Natural killer cell (primary cell): ENCODE measurements at regions not wholly inside any gene's neighbourhood (a gene's known extent, or its start where the extent isn't known, plus 50 kb on each side); places are given as distances from the start of the nearest gene placed in this dataset.

ENCODE experiments used
- ATAC-seq, 3 donors: fragments of 150-1000 bp in 2 of 3; fragments of 200-7000 bp in 1 of 3; cut with Tn5 transposase; 1 replicate in 1 of 3; 2 replicates in 2 of 3; pipeline ENCODE4 v1.10.0; 2021; ENCODE audit warnings: mild to moderate bottlenecking in 2 of 3, moderate library complexity in 2 of 3
- DNase-seq, 2 donors: peaks; one replicate each; pipeline versions ENCODE4 v3.0.0 to v3.0.0-alpha.2; 2013 to 2021; ENCODE audit warnings: mixed read lengths in 1 of 2
- H3K27ac ChIP-seq: one replicate; pipeline ENCODE4 v1.5.1; 2013; ENCODE audit warnings: mild to moderate bottlenecking, low read length
- H3K27me3 ChIP-seq: one replicate; pipeline ENCODE4 v1.6.1; 2013; ENCODE audit warnings: low read length; ENCODE audit not compliant: control insufficient read depth, insufficient read depth
- H3K36me3 ChIP-seq: one replicate; pipeline ENCODE4 v1.6.1; 2013; ENCODE audit warnings: low read length; ENCODE audit not compliant: control insufficient read depth, insufficient read depth
- H3K4me1 ChIP-seq: one replicate; pipeline ENCODE4 v1.6.1; 2013; ENCODE audit warnings: low read length; ENCODE audit not compliant: control insufficient read depth, insufficient read depth
- H3K4me3 ChIP-seq: one replicate; pipeline ENCODE4 v1.5.1; 2013; ENCODE audit warnings: low read length
- H3K9me3 ChIP-seq: one replicate; pipeline ENCODE4 v1.6.1; 2013; ENCODE audit warnings: low read length; ENCODE audit not compliant: control insufficient read depth, insufficient read depth
- H3K27ac Mint-ChIP-seq, 2 donors: one replicate each; pipeline ENCODE4 v1.8.0; 2022; ENCODE audit warnings: mild to moderate bottlenecking in 2 of 2, mixed read lengths in 2 of 2, moderate library complexity in 1 of 2
- H3K27me3 Mint-ChIP-seq, 2 donors: one replicate each; pipeline ENCODE4 v1.8.0; 2022; ENCODE audit warnings: low read depth in 2 of 2, mixed read lengths in 2 of 2
- H3K36me3 Mint-ChIP-seq: one replicate; pipeline ENCODE4 v1.8.0; 2022; ENCODE audit warnings: mixed read lengths
- H3K4me1 Mint-ChIP-seq, 2 donors: one replicate each; pipeline ENCODE4 v1.8.0; 2022; ENCODE audit warnings: mixed read lengths in 2 of 2
- H3K4me3 Mint-ChIP-seq: one replicate; pipeline ENCODE4 v1.8.0; 2022; ENCODE audit warnings: mild to moderate bottlenecking, moderate library complexity, mixed read lengths
- H3K9me3 Mint-ChIP-seq, 2 donors: one replicate each; pipeline ENCODE4 v1.8.0; 2022; ENCODE audit warnings: mixed read lengths in 2 of 2
- WGBS: methylation state at CpG from one replicate; pipeline ENCODE4 v1.1.7; 2013; ENCODE audit warnings: missing lambda C conversion rate; ENCODE audit not compliant: insufficient coverage; 5-methylcytosine and 5-hydroxymethylcytosine counted together
- intact Hi-C: fragments of 100-400 bp; cut with micrococcal nuclease; formaldehyde crosslinking; loops from one replicate; pipeline ENCODE4 v1.14.2; 2022
- TF ChIP-seq, protein P1 (sequence below): fragments of 200-600 bp; IDR thresholded peaks from one replicate; pipeline ENCODE4 v1.8.0; 2022; ENCODE audit warnings: antibody characterized with exemption

DNA sequence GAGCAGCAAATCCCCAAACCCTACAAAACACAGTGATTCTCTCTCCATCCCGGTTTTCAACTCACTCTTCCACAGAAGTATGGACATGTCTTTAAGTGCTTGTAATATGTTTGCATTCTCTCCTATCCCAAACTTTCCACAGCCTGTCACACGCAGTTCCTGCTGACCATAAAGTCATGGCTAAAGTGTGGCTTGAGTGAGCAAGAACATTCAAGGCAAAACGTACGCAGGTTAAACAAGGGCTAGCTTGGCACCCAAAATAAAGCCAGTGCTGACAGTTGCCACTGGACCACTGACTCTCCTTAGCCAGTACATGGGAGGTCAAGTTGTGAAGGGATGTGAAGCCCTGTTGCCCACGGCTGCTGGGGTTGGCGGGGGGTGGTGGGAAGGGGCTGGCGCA lies 211.1 kb upstream of the IRX1 start:
- ATAC-seq (no peak), DNase-seq (no peak)
- no peaks in the 10 kb centered on the region for H3K4me1 ChIP-seq
- TF ChIP-seq, protein P1, sequence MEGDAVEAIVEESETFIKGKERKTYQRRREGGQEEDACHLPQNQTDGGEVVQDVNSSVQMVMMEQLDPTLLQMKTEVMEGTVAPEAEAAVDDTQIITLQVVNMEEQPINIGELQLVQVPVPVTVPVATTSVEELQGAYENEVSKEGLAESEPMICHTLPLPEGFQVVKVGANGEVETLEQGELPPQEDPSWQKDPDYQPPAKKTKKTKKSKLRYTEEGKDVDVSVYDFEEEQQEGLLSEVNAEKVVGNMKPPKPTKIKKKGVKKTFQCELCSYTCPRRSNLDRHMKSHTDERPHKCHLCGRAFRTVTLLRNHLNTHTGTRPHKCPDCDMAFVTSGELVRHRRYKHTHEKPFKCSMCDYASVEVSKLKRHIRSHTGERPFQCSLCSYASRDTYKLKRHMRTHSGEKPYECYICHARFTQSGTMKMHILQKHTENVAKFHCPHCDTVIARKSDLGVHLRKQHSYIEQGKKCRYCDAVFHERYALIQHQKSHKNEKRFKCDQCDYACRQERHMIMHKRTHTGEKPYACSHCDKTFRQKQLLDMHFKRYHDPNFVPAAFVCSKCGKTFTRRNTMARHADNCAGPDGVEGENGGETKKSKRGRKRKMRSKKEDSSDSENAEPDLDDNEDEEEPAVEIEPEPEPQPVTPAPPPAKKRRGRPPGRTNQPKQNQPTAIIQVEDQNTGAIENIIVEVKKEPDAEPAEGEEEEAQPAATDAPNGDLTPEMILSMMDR: no peak
- no peaks in the 10 kb centered on the region for H3K9me3 ChIP-seq
- no peaks in the 10 kb centered on the region for H3K36me3 ChIP-seq
- intact Hi-C loops: no loop called here
- H3K27ac ChIP-seq: no peak overlapping the region
- no peak overlapping the region for H3K4me3 ChIP-seq
- H3K9me3 Mint-ChIP-seq: peaks cover 3 to 5% of the 10 kb centered on the region in 2 donors
- no peaks in the 10 kb centered on the region for H3K27me3 Mint-ChIP-seq
- H3K36me3 Mint-ChIP-seq: no peaks in the 10 kb centered on the region
- no peaks in the 10 kb centered on the region for H3K4me1 Mint-ChIP-seq
- 85% methylated on average over 7 of the region's 7 CpGs for WGBS
- no peak overlapping the region for H3K27ac Mint-ChIP-seq
- no peak overlapping the region for H3K4me3 Mint-ChIP-seq
- H3K27me3 ChIP-seq: no peaks in the 10 kb centered on the region

DNA sequence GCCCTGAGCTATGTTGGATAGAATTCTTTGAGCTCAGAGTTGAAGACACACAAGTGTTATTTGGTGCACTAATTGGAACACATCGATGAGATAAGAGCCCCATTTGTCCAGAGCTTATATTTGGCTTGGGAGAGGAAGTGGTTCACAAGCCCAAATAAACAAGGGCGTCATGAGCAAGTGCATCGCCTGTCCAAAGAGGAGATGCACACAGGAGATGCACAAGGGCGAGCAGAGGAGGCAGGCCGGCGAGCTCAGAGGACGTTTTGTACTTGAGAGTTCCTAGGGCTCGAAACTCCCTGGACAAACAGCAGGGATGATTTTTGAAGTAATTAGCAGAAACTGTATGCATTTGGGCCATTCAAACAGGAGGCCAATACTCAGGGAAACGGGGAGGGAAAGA lies 212.8 kb upstream of the IRX1 start:
- 85% methylated on average over 9 of the region's 9 CpGs for WGBS
- Histone ChIP-seq H3K4me3 (no peak overlapping the region), H3K27ac (no peak overlapping the region), H3K4me1 (no peaks in the 10 kb centered on the region), H3K36me3 (no peaks in the 10 kb centered on the region), H3K9me3 (peaks cover 3% of the 10 kb centered on the region), H3K27me3 (no peaks in the 10 kb centered on the region)
- ATAC-seq (no peak), DNase-seq (no peak)
- Mint-ChIP-seq H3K9me3 (peaks cover 3 to 5% of the 10 kb centered on the region in 2 donors), H3K36me3 (no peaks in the 10 kb centered on the region), H3K4me1 (no peaks in the 10 kb centered on the region), H3K4me3 (no peak overlapping the region), H3K27ac (no peak overlapping the region), H3K27me3 (no peaks in the 10 kb centered on the region)
- TF ChIP-seq, protein P1: no peak
- intact Hi-C loops: no loop called here

DNA sequence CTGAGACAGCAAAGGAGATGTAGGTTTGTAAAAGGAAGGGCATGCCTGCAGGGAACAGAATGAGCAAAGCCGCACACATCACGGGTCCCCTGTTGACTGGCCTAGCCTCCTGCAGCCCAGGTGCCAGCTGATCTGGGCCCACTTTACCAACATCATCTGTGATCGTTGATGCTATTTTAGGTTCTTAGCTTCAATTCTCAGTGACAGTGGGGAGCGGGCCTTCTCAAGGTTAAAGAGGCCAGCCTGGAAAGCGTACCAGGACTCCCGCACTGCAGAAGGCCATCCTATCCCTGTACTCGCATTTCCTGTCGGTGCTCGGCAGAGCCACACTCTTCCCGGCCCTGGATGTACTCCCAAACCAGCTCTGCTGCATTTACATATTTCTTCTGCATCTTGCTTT lies 213.5 kb upstream of the IRX1 start:
- no peak overlapping the region for H3K27ac Mint-ChIP-seq
- ATAC-seq (no peak), DNase-seq (no peak)
- peaks cover 3% of the 10 kb centered on the region for H3K9me3 ChIP-seq
- no peaks in the 10 kb centered on the region for H3K36me3 Mint-ChIP-seq
- intact Hi-C loops: no loop called here
- TF ChIP-seq, protein P1: no peak
- no peak overlapping the region for H3K4me3 Mint-ChIP-seq
- H3K4me1 ChIP-seq: no peaks in the 10 kb centered on the region
- H3K4me1 Mint-ChIP-seq: no peaks in the 10 kb centered on the region
- no peaks in the 10 kb centered on the region for H3K27me3 ChIP-seq
- H3K36me3 ChIP-seq: no peaks in the 10 kb centered on the region
- peaks cover 6 to 8% of the 10 kb centered on the region in 2 donors for H3K9me3 Mint-ChIP-seq
- H3K27me3 Mint-ChIP-seq: no peaks in the 10 kb centered on the region
- 94% methylated on average over 10 of the region's 10 CpGs for WGBS
- H3K4me3 ChIP-seq: no peak overlapping the region
- no peak overlapping the region for H3K27ac ChIP-seq

DNA sequence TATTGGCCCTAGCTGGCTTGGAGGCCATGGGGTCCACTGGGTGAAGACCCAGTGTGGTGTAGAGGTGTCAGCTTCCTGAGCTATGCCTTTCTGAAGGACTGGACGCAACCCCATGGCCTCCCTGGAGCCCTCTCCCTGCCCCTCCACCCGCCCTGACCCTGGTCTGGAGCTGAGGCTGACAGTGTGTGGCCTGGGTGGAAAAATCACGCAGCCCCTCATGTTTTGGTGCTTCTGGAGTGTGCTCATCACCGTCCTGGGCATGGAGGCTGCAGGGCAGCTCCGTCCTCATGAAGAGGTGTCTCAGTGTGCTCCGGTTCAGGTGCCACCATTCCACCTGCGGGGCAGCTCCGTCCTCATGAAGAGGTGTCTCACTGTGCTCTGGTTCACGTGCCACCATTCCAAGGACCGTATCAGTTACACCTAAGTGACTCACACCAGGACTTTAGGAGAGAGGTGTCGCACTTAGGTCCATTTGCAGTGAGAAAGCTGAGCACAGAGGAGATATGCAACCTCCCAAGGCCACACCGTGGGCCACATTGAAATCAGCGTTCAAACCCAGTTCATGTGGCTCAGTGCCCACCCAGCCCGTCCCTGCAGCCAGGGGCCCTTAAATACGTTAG lies 214.3 kb upstream of the IRX1 start:
- intact Hi-C loops: no loop called here
- Mint-ChIP-seq H3K4me1 (no peaks in the 10 kb centered on the region), H3K36me3 (no peaks in the 10 kb centered on the region), H3K4me3 (no peak overlapping the region), H3K27me3 (no peaks in the 10 kb centered on the region), H3K27ac (no peak overlapping the region), H3K9me3 (peaks cover 6 to 8% of the 10 kb centered on the region in 2 donors)
- Histone ChIP-seq H3K27ac (no peak overlapping the region), H3K4me3 (no peak overlapping the region), H3K9me3 (peaks cover 3% of the 10 kb centered on the region), H3K27me3 (no peaks in the 10 kb centered on the region), H3K36me3 (no peaks in the 10 kb centered on the region), H3K4me1 (no peaks in the 10 kb centered on the region)
- DNase-seq (no peak), ATAC-seq (no peak)
- 87% methylated on average over 14 of the region's 15 CpGs for WGBS
- TF ChIP-seq, protein P1: no peak
